Panc1 (cell line): ENCODE measurements at regions not wholly inside any gene's neighbourhood (a gene's known extent, or its start where the extent isn't known, plus 50 kb on each side); places are given as distances from the start of the nearest gene placed in this dataset.

Experiments
- ATAC-seq: fragments of 200-7000 bp; cut with Tn5 transposase; 2 replicates; pipeline ENCODE4 v1.9.1; 2020; ENCODE audit warnings: mild to moderate bottlenecking, moderate library complexity
- BruUV-seq: library from RNA; stranded (reverse); fragments of 400-500 nt; replicated peaks from 2 replicates; lab custom pipeline; 2021; lab: Mats Ljungman, UMichigan
- CTCF ChIA-PET: fragments of 300-600 bp; sonication (Branson Sonifier 250); formaldehyde crosslinking; loops from one replicate; lab custom pipeline; 2022; ENCODE audit warnings: antibody characterized with exemption; lab: Charles Lee
- POLR2A ChIA-PET: fragments of 300-600 bp; sonication (Branson Sonifier 250); formaldehyde crosslinking; loops from one replicate; lab custom pipeline; 2022; ENCODE audit warnings: antibody characterized with exemption; lab: Charles Lee
- DNase-seq: peaks from one replicate; pipeline ENCODE4 v3.0.0-alpha.2; 2010; ENCODE audit warnings: low read depth, low spot score
- H3K27ac ChIP-seq: 2 replicates; pipeline ENCODE4 v1.5.1; 2011; ENCODE audit warnings: mild to moderate bottlenecking, low read length, inconsistent platforms
- H3K27me3 ChIP-seq: fragments of 200-500 bp; sonication (Bioruptor generic); 2 replicates; pipeline ENCODE4 v1.6.0; 2014; ENCODE audit warnings: low read length, inconsistent platforms; ENCODE audit not compliant: control insufficient read depth, insufficient read depth
- H3K36me3 ChIP-seq: fragments of 200-500 bp; sonication (Bioruptor generic); 2 replicates; pipeline ENCODE4 v1.5.1; 2014; ENCODE audit warnings: inconsistent platforms, mild to moderate bottlenecking, low read length, moderate library complexity; ENCODE audit not compliant: control insufficient read depth, insufficient read depth
- H3K4me1 ChIP-seq: 2 replicates; pipeline ENCODE4 v1.5.1; 2011; ENCODE audit warnings: inconsistent platforms, mild to moderate bottlenecking, low read length, moderate library complexity; ENCODE audit not compliant: control insufficient read depth, insufficient read depth
- H3K4me3 ChIP-seq, 2 experiments: 2 replicates each; pipeline ENCODE4 v1.5.1; 2011 to 2012; ENCODE audit warnings: low read depth in 2 of 2, low read length in 2 of 2, mild to moderate bottlenecking in 2 of 2, inconsistent platforms in 1 of 2, moderate library complexity in 1 of 2
- H3K9me3 ChIP-seq: fragments of 200-500 bp; sonication (Bioruptor generic); 2 replicates; pipeline ENCODE4 v1.5.1; 2014; ENCODE audit warnings: low read depth, mild to moderate bottlenecking, inconsistent platforms, low read length, moderate library complexity; ENCODE audit not compliant: control insufficient read depth, insufficient read depth
- POLR2AphosphoS5 ChIP-seq: IDR thresholded peaks from 2 replicates; pipeline ENCODE4 v1.6.1; 2012; ENCODE audit warnings: mild to moderate bottlenecking, low read depth, low read length, moderate library complexity
- REST ChIP-seq, 2 experiments: IDR thresholded peaks; 2 replicates each; pipeline ENCODE4 v1.6.1; 2011 to 2012; ENCODE audit warnings: low read depth in 2 of 2, control low read depth in 1 of 2, low read length in 1 of 2, mild to moderate bottlenecking in 1 of 2, moderate library complexity in 1 of 2; ENCODE audit not compliant: insufficient read depth in 1 of 2
- SIN3A ChIP-seq: IDR thresholded peaks from 2 replicates; pipeline ENCODE4 v1.6.1; 2012; ENCODE audit warnings: low read depth, mild to moderate bottlenecking, low read length, moderate library complexity, borderline replicate concordance; ENCODE audit not compliant: insufficient read depth
- TCF7L2 ChIP-seq: IDR thresholded peaks from 2 replicates; pipeline ENCODE4 v1.6.1; 2011; ENCODE audit warnings: mild to moderate bottlenecking, low read depth, low read length, inconsistent platforms
- in situ Hi-C: cut with HindIII; loops from 2 replicates; pipeline ENCODE4 v1.10.0; 2016; ENCODE audit warnings: low sequenced_read_pairs, low pct_unique_long_range_greater_than_20kb
- intact Hi-C: fragments of 100-400 bp; cut with micrococcal nuclease; formaldehyde crosslinking; loops from one replicate; pipeline ENCODE4 v1.10.0; 2022; ENCODE audit not compliant: unreplicated experiment
- TF ChIP-seq, protein P1 (sequence below): fragments of 450-650 bp; IDR thresholded peaks from 2 replicates; pipeline ENCODE4 v1.5.1; 2017; ENCODE audit warnings: mild to moderate bottlenecking

- intact Hi-C loops, result no loop called here
- no TSS peak for BruUV-seq
- CTCF ChIA-PET, result no interaction called here
Observed at GRCh38 chr4:177242651-177243286, 66.9 kb upstream of the NEIL3 start.

GRCh38 chr4:177246641-177247584, 62.8 kb upstream of the NEIL3 start:
- no peak for ATAC-seq
- no peak overlapping the region for H3K4me3 ChIP-seq
- ChIA-PET POLR2A (no interaction called here), CTCF (no interaction called here)
- no peaks in the 10 kb centered on the region for H3K27me3 ChIP-seq
- H3K4me1 ChIP-seq, result no peaks in the 10 kb centered on the region
- no TSS peak for BruUV-seq
- TF ChIP-seq SIN3A, result no peak
- TF ChIP-seq TCF7L2, result no peak
- TF ChIP-seq, protein P1, sequence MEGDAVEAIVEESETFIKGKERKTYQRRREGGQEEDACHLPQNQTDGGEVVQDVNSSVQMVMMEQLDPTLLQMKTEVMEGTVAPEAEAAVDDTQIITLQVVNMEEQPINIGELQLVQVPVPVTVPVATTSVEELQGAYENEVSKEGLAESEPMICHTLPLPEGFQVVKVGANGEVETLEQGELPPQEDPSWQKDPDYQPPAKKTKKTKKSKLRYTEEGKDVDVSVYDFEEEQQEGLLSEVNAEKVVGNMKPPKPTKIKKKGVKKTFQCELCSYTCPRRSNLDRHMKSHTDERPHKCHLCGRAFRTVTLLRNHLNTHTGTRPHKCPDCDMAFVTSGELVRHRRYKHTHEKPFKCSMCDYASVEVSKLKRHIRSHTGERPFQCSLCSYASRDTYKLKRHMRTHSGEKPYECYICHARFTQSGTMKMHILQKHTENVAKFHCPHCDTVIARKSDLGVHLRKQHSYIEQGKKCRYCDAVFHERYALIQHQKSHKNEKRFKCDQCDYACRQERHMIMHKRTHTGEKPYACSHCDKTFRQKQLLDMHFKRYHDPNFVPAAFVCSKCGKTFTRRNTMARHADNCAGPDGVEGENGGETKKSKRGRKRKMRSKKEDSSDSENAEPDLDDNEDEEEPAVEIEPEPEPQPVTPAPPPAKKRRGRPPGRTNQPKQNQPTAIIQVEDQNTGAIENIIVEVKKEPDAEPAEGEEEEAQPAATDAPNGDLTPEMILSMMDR, result no peak
- no peak for TF ChIP-seq POLR2AphosphoS5
- no peak for TF ChIP-seq REST (IDR thresholded peaks at IDR 0.05; ENCODE audit: insufficient read depth in 1 of 2, low read depth in 2 of 2, low read length in 1 of 2)
- DNase-seq, result no peak
- H3K9me3 ChIP-seq, result no peaks in the 10 kb centered on the region
- in situ Hi-C loops (no loop called here), intact Hi-C loops (no loop called here)
- H3K36me3 ChIP-seq, result no peaks in the 10 kb centered on the region
- H3K27ac ChIP-seq, result no peak overlapping the region

More at GRCh38 chr4:177242651-177243286, 66.9 kb upstream of the NEIL3 start:
- in situ Hi-C loops, result no loop called here
- no peak overlapping the region for H3K4me3 ChIP-seq
- no peak overlapping the region for H3K27ac ChIP-seq
- H3K27me3 ChIP-seq, result no peaks in the 10 kb centered on the region
- no peaks in the 10 kb centered on the region for H3K9me3 ChIP-seq
- DNase-seq, result no peak
- POLR2A ChIA-PET, result no interaction called here
- no peaks in the 10 kb centered on the region for H3K36me3 ChIP-seq
- no peak for ATAC-seq
- no peaks in the 10 kb centered on the region for H3K4me1 ChIP-seq
- TF ChIP-seq REST (IDR thresholded peaks at IDR 0.05; ENCODE audit: insufficient read depth in 1 of 2, low read depth in 2 of 2, low read length in 1 of 2), result no peak
